ENCODE measurements at regions not wholly inside any gene's neighbourhood (a gene's known extent, or its start where the extent isn't known, plus 50 kb on each side); places are given as distances from the start of the nearest gene placed in this dataset.
A peak's percentile ranks its signal among the peaks of the same experiment; 100 is the strongest.

- no peak for DNase-seq
- Histone ChIP-seq H3K27ac (no peak overlapping the region), H3K36me3 (no peaks in the 10 kb centered on the region), H3K27me3 (peaks cover 3% of the 10 kb centered on the region), H3K4me3 (no peak overlapping the region), H3K4me1 (no peaks in the 10 kb centered on the region), H3K9me3 (replicated peaks) (no peaks in the 10 kb centered on the region)
These were observed 184.4 kb downstream of the SIPA1L2 start for GRCh38 chr1:232445361-232446106.

- no peak for DNase-seq
- H3K36me3 ChIP-seq = no peaks in the 10 kb centered on the region
- H3K4me3 ChIP-seq = no peak overlapping the region
- H3K4me1 ChIP-seq = no peaks in the 10 kb centered on the region
- H3K27ac ChIP-seq = no peak overlapping the region
- H3K27me3 ChIP-seq = no peaks in the 10 kb centered on the region; the same call in 1 of the 2 replicates
- no peaks in the 10 kb centered on the region for H3K9me3 ChIP-seq (replicated peaks)
These were observed 186.6 kb downstream of the SIPA1L2 start for GRCh38 chr1:232443372-232443771.

- Histone ChIP-seq H3K4me3 (no peak overlapping the region), H3K36me3 (no peaks in the 10 kb centered on the region), H3K27ac (no peak overlapping the region), H3K27me3 (no peaks in the 10 kb centered on the region; the same call in 1 of the 2 replicates), H3K9me3 (replicated peaks) (no peaks in the 10 kb centered on the region), H3K4me1 (no peaks in the 10 kb centered on the region)
- no peak for DNase-seq
These were observed 188.9 kb downstream of the SIPA1L2 start for GRCh38 chr1:232441036-232441411.

- Histone ChIP-seq H3K27me3 (no peaks in the 10 kb centered on the region; the same call in 1 of the 2 replicates), H3K9me3 (replicated peaks) (no peaks in the 10 kb centered on the region), H3K27ac (no peak overlapping the region), H3K4me1 (no peaks in the 10 kb centered on the region), H3K4me3 (no peak overlapping the region), H3K36me3 (no peaks in the 10 kb centered on the region)
- DNase-seq = peak in 1 of 2 experiments; percentile 6
These were observed 189.5 kb downstream of the SIPA1L2 start for GRCh38 chr1:232440325-232441035.

GRCh38 chr1:232439011-232439410, 190.9 kb downstream of the SIPA1L2 start:
- no peaks in the 10 kb centered on the region for H3K4me1 ChIP-seq
- no peaks in the 10 kb centered on the region; the same call in 1 of the 2 replicates for H3K27me3 ChIP-seq
- DNase-seq = no peak
- no peaks in the 10 kb centered on the region for H3K9me3 ChIP-seq (replicated peaks)
- H3K27ac ChIP-seq = no peak overlapping the region
- H3K36me3 ChIP-seq = no peaks in the 10 kb centered on the region
- H3K4me3 ChIP-seq = no peak overlapping the region

GRCh38 chr1:232438476-232438875, 191.5 kb downstream of the SIPA1L2 start:
- H3K27ac ChIP-seq = no peak overlapping the region
- no peaks in the 10 kb centered on the region for H3K36me3 ChIP-seq
- H3K4me3 ChIP-seq = no peak overlapping the region
- no peaks in the 10 kb centered on the region for H3K27me3 ChIP-seq
- no peak for DNase-seq
- H3K4me1 ChIP-seq = no peaks in the 10 kb centered on the region
- no peaks in the 10 kb centered on the region for H3K9me3 ChIP-seq (replicated peaks)

GRCh38 chr1:232437510-232437909, 192.4 kb downstream of the SIPA1L2 start:
- Histone ChIP-seq H3K4me3 (no peak overlapping the region), H3K36me3 (no peaks in the 10 kb centered on the region), H3K27ac (no peak overlapping the region), H3K4me1 (no peaks in the 10 kb centered on the region), H3K27me3 (no peaks in the 10 kb centered on the region), H3K9me3 (replicated peaks) (no peaks in the 10 kb centered on the region)
- no peak for DNase-seq

- no peaks in the 10 kb centered on the region for H3K4me1 ChIP-seq
- H3K36me3 ChIP-seq = no peaks in the 10 kb centered on the region
- H3K27ac ChIP-seq = no peak overlapping the region
These were observed 194.2 kb downstream of the SIPA1L2 start for GRCh38 chr1:232435729-232436128.

GRCh38 chr1:232432313-232432712, 197.6 kb downstream of the SIPA1L2 start:
- Histone ChIP-seq H3K9me3 (replicated peaks) (no peaks in the 10 kb centered on the region), H3K27me3 (no peaks in the 10 kb centered on the region), H3K4me3 (no peak overlapping the region), H3K27ac (no peak overlapping the region), H3K36me3 (no peaks in the 10 kb centered on the region), H3K4me1 (no peaks in the 10 kb centered on the region)
- peak; percentile 9 to 44 for DNase-seq

More at GRCh38 chr1:232435729-232436128, 194.2 kb downstream of the SIPA1L2 start:
- Histone ChIP-seq H3K4me3 (no peak overlapping the region), H3K9me3 (replicated peaks) (no peaks in the 10 kb centered on the region), H3K27me3 (no peaks in the 10 kb centered on the region)
- DNase-seq = no peak

- Histone ChIP-seq H3K27me3 (no peaks in the 10 kb centered on the region), H3K4me3 (no peak overlapping the region), H3K27ac (no peak overlapping the region), H3K9me3 (replicated peaks) (no peaks in the 10 kb centered on the region), H3K4me1 (no peaks in the 10 kb centered on the region), H3K36me3 (no peaks in the 10 kb centered on the region)
- no peak for DNase-seq
These were observed 198.2 kb downstream of the SIPA1L2 start for GRCh38 chr1:232431748-232432147.

GRCh38 chr1:232431326-232431725, 198.6 kb downstream of the SIPA1L2 start:
- no peaks in the 10 kb centered on the region for H3K27me3 ChIP-seq
- H3K4me1 ChIP-seq = no peaks in the 10 kb centered on the region
- H3K4me3 ChIP-seq = no peak overlapping the region
- H3K9me3 ChIP-seq (replicated peaks) = no peaks in the 10 kb centered on the region
- no peak for DNase-seq
- H3K36me3 ChIP-seq = no peaks in the 10 kb centered on the region
- H3K27ac ChIP-seq = no peak overlapping the region

- H3K36me3 ChIP-seq = no peaks in the 10 kb centered on the region
- H3K9me3 ChIP-seq (replicated peaks) = no peaks in the 10 kb centered on the region
- H3K4me1 ChIP-seq = no peaks in the 10 kb centered on the region
- no peak overlapping the region for H3K4me3 ChIP-seq
- H3K27me3 ChIP-seq = no peaks in the 10 kb centered on the region
- no peak for DNase-seq
- H3K27ac ChIP-seq = no peak overlapping the region
These were observed 199.5 kb downstream of the SIPA1L2 start for GRCh38 chr1:232430467-232430866.

- Histone ChIP-seq H3K4me1 (no peaks in the 10 kb centered on the region), H3K27ac (no peak overlapping the region), H3K4me3 (no peak overlapping the region), H3K9me3 (replicated peaks) (no peaks in the 10 kb centered on the region), H3K36me3 (no peaks in the 10 kb centered on the region), H3K27me3 (no peaks in the 10 kb centered on the region)
- DNase-seq = peak in 1 of 2 experiments; percentile 23
These were observed 201.0 kb downstream of the SIPA1L2 start for GRCh38 chr1:232428786-232429530.

- H3K27ac ChIP-seq = no peak overlapping the region
- H3K36me3 ChIP-seq = no peaks in the 10 kb centered on the region
- no peak for DNase-seq
- no peaks in the 10 kb centered on the region for H3K27me3 ChIP-seq
- no peak overlapping the region for H3K4me3 ChIP-seq
- H3K4me1 ChIP-seq = no peaks in the 10 kb centered on the region
- no peaks in the 10 kb centered on the region; the same call in 1 of the 2 replicates for H3K9me3 ChIP-seq (replicated peaks)
These were observed 201.8 kb downstream of the SIPA1L2 start for GRCh38 chr1:232428036-232428645.

GRCh38 chr1:232426801-232427200, 203.1 kb downstream of the SIPA1L2 start:
- Histone ChIP-seq H3K4me3 (no peak overlapping the region), H3K27ac (no peak overlapping the region)
- DNase-seq = no peak

More at GRCh38 chr1:232426801-232427200, 203.1 kb downstream of the SIPA1L2 start:
- Histone ChIP-seq H3K36me3 (no peaks in the 10 kb centered on the region), H3K9me3 (replicated peaks) (no peaks in the 10 kb centered on the region; the same call in 1 of the 2 replicates), H3K27me3 (no peaks in the 10 kb centered on the region), H3K4me1 (no peaks in the 10 kb centered on the region)

Measured in SJCRH30 (cell line).